ENCODE measurements at regions not wholly inside any gene's neighbourhood (a gene's known extent, or its start where the extent isn't known, plus 50 kb on each side); places are given as distances from the start of the nearest gene placed in this dataset. TPM values are rescaled to one million over a fixed set of nuclear protein-coding genes. Genes with fewer than 3 reads are reported as not detected.

DNA sequence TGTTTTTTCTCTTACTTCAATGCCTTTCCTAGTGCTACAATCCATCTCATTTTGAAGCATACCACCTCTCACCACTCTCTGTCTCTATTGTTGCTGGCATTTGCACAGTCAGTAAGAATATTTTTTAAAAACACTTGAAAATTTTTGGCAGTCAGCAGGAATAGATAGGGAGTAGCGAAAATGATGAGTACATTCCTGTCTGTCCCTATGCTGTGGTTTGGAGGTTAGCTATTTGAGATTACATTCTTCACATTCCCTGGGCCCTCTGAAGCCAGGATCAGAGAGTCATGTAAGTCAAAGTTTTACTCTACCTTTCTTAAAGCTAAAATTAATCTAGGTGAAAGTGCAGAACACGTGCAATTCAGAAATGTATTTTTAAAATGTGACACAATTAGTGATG lies 53.0 kb upstream of the MAGI2 start:
- H3K4me3 ChIP-seq (ENCODE audit: insufficient read depth, low read length) = no peak overlapping the region
- H3K4me1 ChIP-seq (ENCODE audit: insufficient read depth, low read length) = peaks cover 8% of the 10 kb centered on the region
- H2AFZ ChIP-seq (ENCODE audit: low read length) = no peak overlapping the region
- H3K4me2 ChIP-seq (ENCODE audit: insufficient read depth, low read length) = peak overlapping the region; percentile 35
- H4K20me1 ChIP-seq (ENCODE audit: insufficient read depth, low read length) = no peaks in the 10 kb centered on the region
- TF ChIP-seq CTCF (IDR thresholded peaks at IDR 0.05; ENCODE audit: extremely low read depth, low read depth, low read length) = no peak
- DNase-seq (ENCODE audit: insufficient read length, low spot score, missing footprints) = no peak
- no peaks in the 10 kb centered on the region for H3K27me3 ChIP-seq (ENCODE audit: insufficient read depth, low read length)
- H3K79me2 ChIP-seq (ENCODE audit: insufficient read depth, low read length) = no peaks in the 10 kb centered on the region
- H3K27ac ChIP-seq (ENCODE audit: low read depth, low read length) = no peak overlapping the region
- no peaks in the 10 kb centered on the region for H3K36me3 ChIP-seq (ENCODE audit: insufficient read depth, low read length)
- no peaks in the 10 kb centered on the region for H3K9me3 ChIP-seq (ENCODE audit: low read depth, low read length)

GRCh38 chr7:79504607-79505389 lies 51.3 kb upstream of the MAGI2 start:
- no peaks in the 10 kb centered on the region for H3K27me3 ChIP-seq (ENCODE audit: insufficient read depth, low read length)
- H4K20me1 ChIP-seq (ENCODE audit: insufficient read depth, low read length) = no peaks in the 10 kb centered on the region
- H3K4me3 ChIP-seq (ENCODE audit: insufficient read depth, low read length) = no peak overlapping the region
- no peaks in the 10 kb centered on the region for H3K9me3 ChIP-seq (ENCODE audit: low read depth, low read length)
- no peaks in the 10 kb centered on the region for H3K36me3 ChIP-seq (ENCODE audit: insufficient read depth, low read length)
- no peak overlapping the region for H3K27ac ChIP-seq (ENCODE audit: low read depth, low read length)
- H3K4me2 ChIP-seq (ENCODE audit: insufficient read depth, low read length) = no peak overlapping the region
- peaks cover 8% of the 10 kb centered on the region for H3K4me1 ChIP-seq (ENCODE audit: insufficient read depth, low read length)
- H2AFZ ChIP-seq (ENCODE audit: low read length) = no peak overlapping the region
- no peaks in the 10 kb centered on the region for H3K79me2 ChIP-seq (ENCODE audit: insufficient read depth, low read length)
- DNase-seq (ENCODE audit: insufficient read length, low spot score, missing footprints) = no peak
- no peak for TF ChIP-seq CTCF (IDR thresholded peaks at IDR 0.05; ENCODE audit: extremely low read depth, low read depth, low read length)

Small RNA genes in the stretch of these regions (small RNA-seq; reads per million reads assigned to genes)
- gene RNA5SP234 = not detected
- not detected for gene RNU6-849P
